ENCODE measurements at regions not wholly inside any gene's neighbourhood (a gene's known extent, or its start where the extent isn't known, plus 50 kb on each side); places are given as distances from the start of the nearest gene placed in this dataset.

DNA sequence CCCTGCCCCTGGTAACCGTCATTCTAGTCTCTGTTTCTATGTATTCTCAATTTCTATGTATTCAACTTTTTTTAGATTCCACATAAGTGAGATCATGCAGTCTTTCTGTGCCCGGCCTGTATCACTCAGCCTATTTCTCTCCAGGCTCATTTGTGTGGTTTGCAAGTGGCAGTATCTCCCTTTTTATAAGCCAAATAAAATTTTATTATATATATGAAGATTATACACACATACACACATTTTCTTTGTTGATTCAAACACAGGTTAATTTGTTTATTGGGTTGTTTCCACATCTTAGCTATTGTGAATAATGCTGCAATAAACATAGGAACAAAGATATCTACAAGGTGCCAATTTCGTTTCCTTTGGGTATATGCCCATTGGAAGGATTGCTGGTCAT is 571.7 kb downstream of the DHX35 start:
- TF ChIP-seq CTCF (conservative IDR thresholded peaks at IDR 0.05; ENCODE audit: low read depth in 2 of 2): no peak
- TF ChIP-seq POLR2AphosphoS5 (IDR thresholded peaks at IDR 0.05; ENCODE audit: low read depth): no peak
- TF ChIP-seq EZH2phosphoT487 (IDR thresholded peaks at IDR 0.05; ENCODE audit: unreplicated experiment): no peak
- TF ChIP-seq EZH2 (IDR thresholded peaks at IDR 0.05; ENCODE audit: low read depth, unreplicated experiment): no peak
- TF ChIP-seq CREB1 (CRISPR knock-in tag; IDR thresholded peaks at IDR 0.05; ENCODE audit: low read depth): no peak
- TF ChIP-seq, protein P1, sequence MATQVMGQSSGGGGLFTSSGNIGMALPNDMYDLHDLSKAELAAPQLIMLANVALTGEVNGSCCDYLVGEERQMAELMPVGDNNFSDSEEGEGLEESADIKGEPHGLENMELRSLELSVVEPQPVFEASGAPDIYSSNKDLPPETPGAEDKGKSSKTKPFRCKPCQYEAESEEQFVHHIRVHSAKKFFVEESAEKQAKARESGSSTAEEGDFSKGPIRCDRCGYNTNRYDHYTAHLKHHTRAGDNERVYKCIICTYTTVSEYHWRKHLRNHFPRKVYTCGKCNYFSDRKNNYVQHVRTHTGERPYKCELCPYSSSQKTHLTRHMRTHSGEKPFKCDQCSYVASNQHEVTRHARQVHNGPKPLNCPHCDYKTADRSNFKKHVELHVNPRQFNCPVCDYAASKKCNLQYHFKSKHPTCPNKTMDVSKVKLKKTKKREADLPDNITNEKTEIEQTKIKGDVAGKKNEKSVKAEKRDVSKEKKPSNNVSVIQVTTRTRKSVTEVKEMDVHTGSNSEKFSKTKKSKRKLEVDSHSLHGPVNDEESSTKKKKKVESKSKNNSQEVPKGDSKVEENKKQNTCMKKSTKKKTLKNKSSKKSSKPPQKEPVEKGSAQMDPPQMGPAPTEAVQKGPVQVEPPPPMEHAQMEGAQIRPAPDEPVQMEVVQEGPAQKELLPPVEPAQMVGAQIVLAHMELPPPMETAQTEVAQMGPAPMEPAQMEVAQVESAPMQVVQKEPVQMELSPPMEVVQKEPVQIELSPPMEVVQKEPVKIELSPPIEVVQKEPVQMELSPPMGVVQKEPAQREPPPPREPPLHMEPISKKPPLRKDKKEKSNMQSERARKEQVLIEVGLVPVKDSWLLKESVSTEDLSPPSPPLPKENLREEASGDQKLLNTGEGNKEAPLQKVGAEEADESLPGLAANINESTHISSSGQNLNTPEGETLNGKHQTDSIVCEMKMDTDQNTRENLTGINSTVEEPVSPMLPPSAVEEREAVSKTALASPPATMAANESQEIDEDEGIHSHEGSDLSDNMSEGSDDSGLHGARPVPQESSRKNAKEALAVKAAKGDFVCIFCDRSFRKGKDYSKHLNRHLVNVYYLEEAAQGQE (IDR thresholded peaks at IDR 0.05; ENCODE audit: unreplicated experiment): no peak
- TF ChIP-seq JUNB (IDR thresholded peaks at IDR 0.05; ENCODE audit: unreplicated experiment): no peak
- TF ChIP-seq, protein P2, sequence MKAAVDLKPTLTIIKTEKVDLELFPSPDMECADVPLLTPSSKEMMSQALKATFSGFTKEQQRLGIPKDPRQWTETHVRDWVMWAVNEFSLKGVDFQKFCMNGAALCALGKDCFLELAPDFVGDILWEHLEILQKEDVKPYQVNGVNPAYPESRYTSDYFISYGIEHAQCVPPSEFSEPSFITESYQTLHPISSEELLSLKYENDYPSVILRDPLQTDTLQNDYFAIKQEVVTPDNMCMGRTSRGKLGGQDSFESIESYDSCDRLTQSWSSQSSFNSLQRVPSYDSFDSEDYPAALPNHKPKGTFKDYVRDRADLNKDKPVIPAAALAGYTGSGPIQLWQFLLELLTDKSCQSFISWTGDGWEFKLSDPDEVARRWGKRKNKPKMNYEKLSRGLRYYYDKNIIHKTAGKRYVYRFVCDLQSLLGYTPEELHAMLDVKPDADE (IDR thresholded peaks at IDR 0.05): no peak
- no peak for TF ChIP-seq STAT1 (IDR thresholded peaks at IDR 0.05; ENCODE audit: unreplicated experiment)
- no peak for TF ChIP-seq NANOG (IDR thresholded peaks at IDR 0.05; ENCODE audit: borderline replicate concordance)
